Activated CD4-positive, alpha-beta T cell treated with anti-CD3 and anti-CD28 coated beads, Interleukin-2, Interleukin-6, amounts not matched to agents 100 ng/mL and 50 ng/mL, durations not matched to agents 16 hours and 8 hours (primary cell): ENCODE measurements at regions not wholly inside any gene's neighbourhood (a gene's known extent, or its start where the extent isn't known, plus 50 kb on each side); places are given as distances from the start of the nearest gene placed in this dataset.
"Not testable (repeated sequence)": the region's sequence is repeated elsewhere in the genome, so short reads cannot be mapped to it uniquely, and the experiment has no call there.

ENCODE experiments used
- DNase-seq: peaks from one replicate; pipeline ENCODE4 v3.0.0-alpha.2; 2020

GRCh38 chr13:65470781-65471180, 1759.4 kb downstream of the PCDH9 start:
- no peak for DNase-seq

GRCh38 chr13:65468628-65469027, 1761.5 kb downstream of the PCDH9 start:
- no peak for DNase-seq

GRCh38 chr13:65461590-65461989, 1768.5 kb downstream of the PCDH9 start:
- no peak for DNase-seq

GRCh38 chr13:65460136-65460535, 1770.0 kb downstream of the PCDH9 start:
- DNase-seq = no peak

GRCh38 chr13:65456150-65456912, 1773.8 kb downstream of the PCDH9 start:
- no peak for DNase-seq

- no peak for DNase-seq
Observed at GRCh38 chr13:65454403-65454802, 1775.7 kb downstream of the PCDH9 start.

GRCh38 chr13:65453982-65454381, 1776.2 kb downstream of the PCDH9 start:
- no peak for DNase-seq

GRCh38 chr13:65445340-65445739, 1784.8 kb downstream of the PCDH9 start:
- no peak for DNase-seq

- DNase-seq = no peak
Observed at GRCh38 chr13:65435590-65435989, 1794.5 kb downstream of the PCDH9 start.

- no peak for DNase-seq
Observed at GRCh38 chr13:65417953-65418352, 1812.2 kb downstream of the PCDH9 start.

GRCh38 chr13:65416784-65417183, 1813.4 kb downstream of the PCDH9 start:
- no peak for DNase-seq

GRCh38 chr13:65414187-65414586, 1815.9 kb downstream of the PCDH9 start:
- DNase-seq = no peak

- no peak for DNase-seq
Observed at GRCh38 chr13:65411521-65411920, 1818.6 kb downstream of the PCDH9 start.

GRCh38 chr13:65410791-65411190, 1819.3 kb downstream of the PCDH9 start:
- no peak for DNase-seq

- DNase-seq = no peak
Observed at GRCh38 chr13:65401315-65401714, 1828.8 kb downstream of the PCDH9 start.

- no peak for DNase-seq
Observed at GRCh38 chr13:65400702-65401101, 1829.4 kb downstream of the PCDH9 start.

GRCh38 chr13:65387743-65388347, 1842.3 kb downstream of the PCDH9 start:
- no peak for DNase-seq

GRCh38 chr13:65378943-65379519, 1851.1 kb downstream of the PCDH9 start:
- no peak for DNase-seq

GRCh38 chr13:65378484-65378883, 1851.7 kb downstream of the PCDH9 start:
- no peak for DNase-seq

- DNase-seq = no peak
Observed at GRCh38 chr13:65368832-65369231, 1861.3 kb downstream of the PCDH9 start.

GRCh38 chr13:65353951-65354350, 1876.2 kb downstream of the PCDH9 start:
- no peak for DNase-seq

GRCh38 chr13:65353150-65353549, 1877.0 kb downstream of the PCDH9 start:
- DNase-seq = not testable (repeated sequence)

- no peak for DNase-seq
Observed at GRCh38 chr13:65347420-65348030, 1882.6 kb downstream of the PCDH9 start.
